ENCODE measurements at regions not wholly inside any gene's neighbourhood (a gene's known extent, or its start where the extent isn't known, plus 50 kb on each side); places are given as distances from the start of the nearest gene placed in this dataset.

GRCh38 chr4:30461218-30461617 is 259.0 kb upstream of the PCDH7 start:
- FAIRE-seq (no peak), DNase-seq (ENCODE audit: low read depth, low spot score) (no peak)
- Histone ChIP-seq H3K27me3 (ENCODE audit: control insufficient read depth, extremely low read depth, insufficient read depth, low read length) (no peaks in the 10 kb centered on the region), H4K20me1 (ENCODE audit: control insufficient read depth, extremely low read depth, insufficient read depth, low read length) (no peaks in the 10 kb centered on the region), H3K4me2 (ENCODE audit: control insufficient read depth, extremely low read depth, insufficient read depth, low read depth, low read length) (no peak overlapping the region), H3K36me3 (ENCODE audit: control insufficient read depth in 2 of 2, extremely low read depth in 1 of 2, insufficient read depth in 2 of 2, low read length in 2 of 2) (no peaks in the 10 kb centered on the region), H3K4me1 (ENCODE audit: control insufficient read depth, extremely low read depth, insufficient read depth, low read length) (no peaks in the 10 kb centered on the region), H3K4me3 (ENCODE audit: control insufficient read depth in 2 of 3, extremely low read depth in 1 of 3, insufficient read depth in 2 of 3, low read depth in 1 of 3, low read length in 3 of 3) (no peak overlapping the region), H3K79me2 (ENCODE audit: control insufficient read depth, insufficient read depth, low read length) (no peaks in the 10 kb centered on the region), H2AFZ (ENCODE audit: control insufficient read depth, low read length) (no peak overlapping the region), H3K9ac (ENCODE audit: control insufficient read depth, extremely low read depth, insufficient read depth, low read length) (no peak overlapping the region), H3K9me1 (ENCODE audit: control insufficient read depth, extremely low read depth, insufficient read depth, low read length) (no peaks in the 10 kb centered on the region), H3K27ac (ENCODE audit: control insufficient read depth, insufficient read depth, low read length) (no peak overlapping the region), H3K9me3 (ENCODE audit: control insufficient read depth, low read depth, low read length) (no peaks in the 10 kb centered on the region)
- dilution Hi-C loops (cut with MboI; ENCODE audit: extremely low pct_ligation_motif_present, low sequenced_read_pairs): no loop called here
- no peak for TF ChIP-seq EZH2 (IDR thresholded peaks at IDR 0.05; ENCODE audit: low read length)
- TF ChIP-seq, protein P1, sequence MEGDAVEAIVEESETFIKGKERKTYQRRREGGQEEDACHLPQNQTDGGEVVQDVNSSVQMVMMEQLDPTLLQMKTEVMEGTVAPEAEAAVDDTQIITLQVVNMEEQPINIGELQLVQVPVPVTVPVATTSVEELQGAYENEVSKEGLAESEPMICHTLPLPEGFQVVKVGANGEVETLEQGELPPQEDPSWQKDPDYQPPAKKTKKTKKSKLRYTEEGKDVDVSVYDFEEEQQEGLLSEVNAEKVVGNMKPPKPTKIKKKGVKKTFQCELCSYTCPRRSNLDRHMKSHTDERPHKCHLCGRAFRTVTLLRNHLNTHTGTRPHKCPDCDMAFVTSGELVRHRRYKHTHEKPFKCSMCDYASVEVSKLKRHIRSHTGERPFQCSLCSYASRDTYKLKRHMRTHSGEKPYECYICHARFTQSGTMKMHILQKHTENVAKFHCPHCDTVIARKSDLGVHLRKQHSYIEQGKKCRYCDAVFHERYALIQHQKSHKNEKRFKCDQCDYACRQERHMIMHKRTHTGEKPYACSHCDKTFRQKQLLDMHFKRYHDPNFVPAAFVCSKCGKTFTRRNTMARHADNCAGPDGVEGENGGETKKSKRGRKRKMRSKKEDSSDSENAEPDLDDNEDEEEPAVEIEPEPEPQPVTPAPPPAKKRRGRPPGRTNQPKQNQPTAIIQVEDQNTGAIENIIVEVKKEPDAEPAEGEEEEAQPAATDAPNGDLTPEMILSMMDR (optimal IDR thresholded peaks at IDR 0.05 in 1 of 3, IDR thresholded peaks at IDR 0.05 in 1 of 3, conservative IDR thresholded peaks at IDR 0.05 in 1 of 3; ENCODE audit: extremely low read depth in 1 of 3, insufficient read depth in 2 of 3, low read length in 3 of 3): no peak

GRCh38 chr4:30462445-30463090 is 257.6 kb upstream of the PCDH7 start:
- H3K27ac ChIP-seq (ENCODE audit: control insufficient read depth, insufficient read depth, low read length): no peak overlapping the region
- no peak for FAIRE-seq
- no peaks in the 10 kb centered on the region for H4K20me1 ChIP-seq (ENCODE audit: control insufficient read depth, extremely low read depth, insufficient read depth, low read length)
- dilution Hi-C loops (cut with MboI; ENCODE audit: extremely low pct_ligation_motif_present, low sequenced_read_pairs): no loop called here
- no peaks in the 10 kb centered on the region for H3K36me3 ChIP-seq (ENCODE audit: control insufficient read depth in 2 of 2, extremely low read depth in 1 of 2, insufficient read depth in 2 of 2, low read length in 2 of 2)
- no peak overlapping the region for H3K9ac ChIP-seq (ENCODE audit: control insufficient read depth, extremely low read depth, insufficient read depth, low read length)
- H3K79me2 ChIP-seq (ENCODE audit: control insufficient read depth, insufficient read depth, low read length): no peaks in the 10 kb centered on the region
- H3K4me1 ChIP-seq (ENCODE audit: control insufficient read depth, extremely low read depth, insufficient read depth, low read length): no peaks in the 10 kb centered on the region
- TF ChIP-seq EZH2 (IDR thresholded peaks at IDR 0.05; ENCODE audit: low read length): no peak
- TF ChIP-seq, protein P1 (optimal IDR thresholded peaks at IDR 0.05 in 1 of 3, IDR thresholded peaks at IDR 0.05 in 1 of 3, conservative IDR thresholded peaks at IDR 0.05 in 1 of 3; ENCODE audit: extremely low read depth in 1 of 3, insufficient read depth in 2 of 3, low read length in 3 of 3): no peak
- no peak for DNase-seq (ENCODE audit: low read depth, low spot score)
- no peak overlapping the region for H3K4me2 ChIP-seq (ENCODE audit: control insufficient read depth, extremely low read depth, insufficient read depth, low read depth, low read length)
- no peaks in the 10 kb centered on the region for H3K9me1 ChIP-seq (ENCODE audit: control insufficient read depth, extremely low read depth, insufficient read depth, low read length)
- no peaks in the 10 kb centered on the region for H3K9me3 ChIP-seq (ENCODE audit: control insufficient read depth, low read depth, low read length)
- no peak overlapping the region for H2AFZ ChIP-seq (ENCODE audit: control insufficient read depth, low read length)
- no peaks in the 10 kb centered on the region for H3K27me3 ChIP-seq (ENCODE audit: control insufficient read depth, extremely low read depth, insufficient read depth, low read length)
- no peak overlapping the region for H3K4me3 ChIP-seq (ENCODE audit: control insufficient read depth in 2 of 3, extremely low read depth in 1 of 3, insufficient read depth in 2 of 3, low read depth in 1 of 3, low read length in 3 of 3)

Data from keratinocyte (primary cell).